ENCODE measurements at regions not wholly inside any gene's neighbourhood (a gene's known extent, or its start where the extent isn't known, plus 50 kb on each side); places are given as distances from the start of the nearest gene placed in this dataset.
A peak's percentile ranks its signal among the peaks of the same experiment; 100 is the strongest.

GRCh38 chr9:118976160-118976559 is 393.1 kb downstream of the BRINP1 start:
- no peak for DNase-seq

- DNase-seq = no peak
Measured at GRCh38 chr9:118984607-118985006, 384.6 kb downstream of the BRINP1 start.

GRCh38 chr9:118985851-118986250 is 383.4 kb downstream of the BRINP1 start:
- DNase-seq = no peak

- no peak for DNase-seq
Measured at GRCh38 chr9:118987167-118987566, 382.1 kb downstream of the BRINP1 start.

- no peak for DNase-seq
Measured at GRCh38 chr9:118990949-118991348, 378.3 kb downstream of the BRINP1 start.

GRCh38 chr9:118991366-118992285 is 377.6 kb downstream of the BRINP1 start:
- DNase-seq = no peak

- no peak for DNase-seq
Measured at GRCh38 chr9:118992813-118993794, 376.1 kb downstream of the BRINP1 start.

- DNase-seq = no peak
Measured at GRCh38 chr9:118993965-118994364, 375.3 kb downstream of the BRINP1 start.

- DNase-seq = no peak
Measured at GRCh38 chr9:119002491-119002890, 366.7 kb downstream of the BRINP1 start.

GRCh38 chr9:119003201-119003611 is 366.0 kb downstream of the BRINP1 start:
- no peak for DNase-seq

GRCh38 chr9:119003882-119004617 is 365.2 kb downstream of the BRINP1 start:
- no peak for DNase-seq

GRCh38 chr9:119004618-119004990 is 364.6 kb downstream of the BRINP1 start:
- no peak for DNase-seq

- no peak for DNase-seq
Measured at GRCh38 chr9:119005162-119005561, 364.1 kb downstream of the BRINP1 start.

- DNase-seq = no peak
Measured at GRCh38 chr9:119009249-119009648, 360.0 kb downstream of the BRINP1 start.

- no peak for DNase-seq
Measured at GRCh38 chr9:119020284-119020683, 349.0 kb downstream of the BRINP1 start.

- DNase-seq = no peak
Measured at GRCh38 chr9:119020730-119021333, 348.4 kb downstream of the BRINP1 start.

- DNase-seq = peak; percentile 45
Measured at GRCh38 chr9:119026120-119026519, 343.1 kb downstream of the BRINP1 start.

- no peak for DNase-seq
Measured at GRCh38 chr9:119027901-119028699, 341.1 kb downstream of the BRINP1 start.

- DNase-seq = no peak
Measured at GRCh38 chr9:119029886-119030285, 339.3 kb downstream of the BRINP1 start.

GRCh38 chr9:119033596-119033995 is 335.6 kb downstream of the BRINP1 start:
- DNase-seq = no peak

GRCh38 chr9:119036969-119037368 is 332.3 kb downstream of the BRINP1 start:
- no peak for DNase-seq

All from left hindlimb (tissue), 1 donor.